B cell (primary cell): ENCODE measurements at regions not wholly inside any gene's neighbourhood (a gene's known extent, or its start where the extent isn't known, plus 50 kb on each side); places are given as distances from the start of the nearest gene placed in this dataset.

Source experiments
- ATAC-seq: fragments of 200-7000 bp; cut with Tn5 transposase; one replicate; pipeline ENCODE4 v1.10.0; 2021; ENCODE audit warnings: low read depth, mild to moderate bottlenecking, moderate number of reproducible peaks, moderate library complexity
- CTCF ChIA-PET: fragments of 350-600 bp; sonication (Branson Sonifier 250); formaldehyde crosslinking; loops from one replicate; lab custom pipeline; 2021; ENCODE audit warnings: antibody characterized with exemption, inconsistent platforms; lab: Charles Lee
- POLR2A ChIA-PET: fragments of 350-600 bp; sonication (Branson Sonifier 250); formaldehyde crosslinking; loops from one replicate; lab custom pipeline; 2021; ENCODE audit warnings: antibody characterized with exemption; lab: Charles Lee
- DNase-seq: peaks from one replicate; pipeline ENCODE4 v3.0.0; 2013
- H2AFZ ChIP-seq: 2 replicates; pipeline ENCODE4 v1.6.1; 2012; ENCODE audit warnings: mild to moderate bottlenecking, low read depth, low read length; ENCODE audit not compliant: insufficient read depth, poor library complexity, severe bottlenecking
- H3K27ac ChIP-seq, 2 donors: 1 replicate in 1 of 2; 2 replicates in 1 of 2; pipeline ENCODE4 v1.5.1; 2012 to 2013; ENCODE audit warnings: low read length in 2 of 2, mild to moderate bottlenecking in 2 of 2, moderate library complexity in 1 of 2
- H3K27me3 ChIP-seq, 4 experiments: fragments of 200-600 bp in 1 of 4; sonication (generic) in 1 of 4; replicated peaks in 1 of 4; 1 replicate in 2 of 4; 2 replicates in 2 of 4; pipeline versions ENCODE4 v1.6.1 to v1.7.0; 2013 to 2016; ENCODE audit warnings: low read length in 3 of 4, mild to moderate bottlenecking in 2 of 4, mixed read lengths in 1 of 4, moderate library complexity in 1 of 4; ENCODE audit not compliant: insufficient read depth in 4 of 4, control insufficient read depth in 3 of 4; ENCODE audit errors: control extremely low read depth in 1 of 4
- H3K36me3 ChIP-seq, 2 experiments: replicated peaks in 1 of 2; 1 replicate in 1 of 2; 2 replicates in 1 of 2; pipeline versions ENCODE4 v1.6.1 to v1.7.1; 2013; ENCODE audit warnings: low read length in 1 of 2; ENCODE audit not compliant: insufficient read depth in 2 of 2, control insufficient read depth in 1 of 2; ENCODE audit errors: control extremely low read depth in 1 of 2, extremely low read depth in 1 of 2
- H3K4me1 ChIP-seq, 2 donors: fragments of 200-600 bp in 1 of 2; sonication (generic) in 1 of 2; 1 replicate in 1 of 2; 2 replicates in 1 of 2; pipeline versions ENCODE4 v1.5.1 to v1.6.1; 2013 to 2017; ENCODE audit warnings: low read length in 2 of 2; ENCODE audit not compliant: control insufficient read depth in 2 of 2, insufficient read depth in 2 of 2
- H3K4me2 ChIP-seq: replicated peaks from 2 replicates; pipeline ENCODE3; 2012; ENCODE audit warnings: mild to moderate bottlenecking, low read depth, low read length; ENCODE audit not compliant: poor library complexity, severe bottlenecking
- H3K4me3 ChIP-seq, 5 experiments: fragments of 200-600 bp in 1 of 5; sonication (generic) in 1 of 5; 1 replicate in 3 of 5; 2 replicates in 2 of 5; pipeline versions ENCODE4 v1.5.1 to v1.7.0; 2011 to 2016; ENCODE audit warnings: low read length in 4 of 5, mild to moderate bottlenecking in 4 of 5, low read depth in 2 of 5, control low read depth in 1 of 5, moderate library complexity in 1 of 5; ENCODE audit not compliant: insufficient read depth in 1 of 5; ENCODE audit errors: control extremely low read depth in 1 of 5, extremely low read depth in 1 of 5
- H3K79me2 ChIP-seq: fragments of 200-600 bp; sonication (generic); one replicate; pipeline ENCODE4 v1.6.0; 2016; ENCODE audit warnings: low read length; ENCODE audit not compliant: control insufficient read depth, insufficient read depth
- H3K9ac ChIP-seq: fragments of 200-600 bp; sonication (generic); 2 replicates; pipeline ENCODE4 v1.6.1; 2017; ENCODE audit warnings: mild to moderate bottlenecking, low read length, moderate library complexity
- H3K9me3 ChIP-seq, 3 donors: one replicate each; pipeline versions ENCODE4 v1.6.1 to v1.7.1; 2013; ENCODE audit warnings: low read length in 2 of 3; ENCODE audit not compliant: control insufficient read depth in 2 of 3, insufficient read depth in 1 of 3; ENCODE audit errors: control extremely low read depth in 1 of 3
- H4K20me1 ChIP-seq: 2 replicates; pipeline ENCODE4 v1.6.0; 2012; ENCODE audit warnings: mild to moderate bottlenecking, low read length; ENCODE audit not compliant: insufficient read depth, control insufficient read depth, poor library complexity, severe bottlenecking
- H3K27ac Mint-ChIP-seq: one replicate; pipeline ENCODE4 v1.8.0; 2021; ENCODE audit warnings: mixed read lengths
- H3K27me3 Mint-ChIP-seq: one replicate; pipeline ENCODE4 v1.8.0; 2021; ENCODE audit warnings: mixed read lengths
- H3K4me1 Mint-ChIP-seq: one replicate; pipeline ENCODE4 v1.8.0; 2021; ENCODE audit warnings: mixed read lengths
- H3K4me3 Mint-ChIP-seq: one replicate; pipeline ENCODE4 v1.8.0; 2021; ENCODE audit warnings: mixed read lengths
- H3K9me3 Mint-ChIP-seq: one replicate; pipeline ENCODE4 v1.8.0; 2022; ENCODE audit warnings: mixed read lengths; ENCODE audit not compliant: insufficient read depth
- EZH2 ChIP-seq: IDR thresholded peaks from 2 replicates; pipeline ENCODE4 v1.6.1; 2012; ENCODE audit warnings: borderline replicate concordance, low read depth, mild to moderate bottlenecking, moderate library complexity, low read length; ENCODE audit not compliant: insufficient read depth, poor library complexity, severe bottlenecking
- WGBS: methylation state at CpG from one replicate; pipeline ENCODE4 v1.1.5; 2013; ENCODE audit warnings: missing lambda C conversion rate; ENCODE audit not compliant: insufficient coverage; 5-methylcytosine and 5-hydroxymethylcytosine counted together
- intact Hi-C: fragments of 100-400 bp; cut with micrococcal nuclease; formaldehyde crosslinking; loops from one replicate; pipeline ENCODE4 v1.10.0; 2022
- TF ChIP-seq, protein P1 (sequence below): fragments of 200-600 bp; IDR thresholded peaks from one replicate; pipeline ENCODE4 v1.8.0; 2022; ENCODE audit warnings: antibody characterized with exemption, mild to moderate bottlenecking

DNA sequence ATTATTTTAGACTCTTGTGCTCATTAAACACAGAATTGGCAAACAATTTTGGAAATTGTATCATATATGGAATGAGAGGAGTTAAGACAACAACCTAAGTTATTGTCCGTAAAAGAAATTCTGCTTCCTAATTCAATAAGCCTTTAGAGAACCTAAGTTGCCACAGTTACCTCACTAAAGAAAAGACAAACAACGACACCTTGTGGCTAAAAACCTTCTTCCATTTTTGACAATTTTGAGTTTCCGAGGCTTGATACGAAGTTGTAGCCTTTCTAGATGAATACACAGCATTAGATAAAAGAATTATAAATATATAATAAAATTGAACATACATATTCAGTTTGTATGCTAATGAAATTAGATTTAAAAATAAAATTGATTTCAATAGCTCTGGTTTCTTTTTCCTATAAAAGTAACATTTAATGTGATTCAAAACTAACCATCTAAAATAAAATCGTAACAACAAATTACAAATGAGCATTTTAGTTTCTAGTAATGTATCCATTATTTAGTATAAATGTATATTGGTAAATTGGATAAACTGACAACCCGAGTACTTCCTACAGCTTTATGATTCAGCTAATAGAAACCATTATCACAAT lies 275.1 kb downstream of the GPM6A start:
- Mint-ChIP-seq H3K4me3 (no peak overlapping the region), H3K27me3 (no peaks in the 10 kb centered on the region), H3K9me3 (no peaks in the 10 kb centered on the region), H3K4me1 (peaks cover 2% of the 10 kb centered on the region), H3K27ac (no peak overlapping the region)
- no peaks in the 10 kb centered on the region for H3K27me3 ChIP-seq
- ChIA-PET CTCF (interaction anchor here (0.7 to 3.1 kb wide), 6 partner anchors 520 to 775 kb away, joined by 3 to 19 read pairs (median 4); no protein-coding TSS in a partner anchor), POLR2A (no interaction called here)
- H3K4me1 ChIP-seq: no peaks in the 10 kb centered on the region
- WGBS: no CpG with 5 or more reads among the region's 6 CpGs
- no peak overlapping the region for H2AFZ ChIP-seq
- TF ChIP-seq EZH2: no peak
- TF ChIP-seq, protein P1, sequence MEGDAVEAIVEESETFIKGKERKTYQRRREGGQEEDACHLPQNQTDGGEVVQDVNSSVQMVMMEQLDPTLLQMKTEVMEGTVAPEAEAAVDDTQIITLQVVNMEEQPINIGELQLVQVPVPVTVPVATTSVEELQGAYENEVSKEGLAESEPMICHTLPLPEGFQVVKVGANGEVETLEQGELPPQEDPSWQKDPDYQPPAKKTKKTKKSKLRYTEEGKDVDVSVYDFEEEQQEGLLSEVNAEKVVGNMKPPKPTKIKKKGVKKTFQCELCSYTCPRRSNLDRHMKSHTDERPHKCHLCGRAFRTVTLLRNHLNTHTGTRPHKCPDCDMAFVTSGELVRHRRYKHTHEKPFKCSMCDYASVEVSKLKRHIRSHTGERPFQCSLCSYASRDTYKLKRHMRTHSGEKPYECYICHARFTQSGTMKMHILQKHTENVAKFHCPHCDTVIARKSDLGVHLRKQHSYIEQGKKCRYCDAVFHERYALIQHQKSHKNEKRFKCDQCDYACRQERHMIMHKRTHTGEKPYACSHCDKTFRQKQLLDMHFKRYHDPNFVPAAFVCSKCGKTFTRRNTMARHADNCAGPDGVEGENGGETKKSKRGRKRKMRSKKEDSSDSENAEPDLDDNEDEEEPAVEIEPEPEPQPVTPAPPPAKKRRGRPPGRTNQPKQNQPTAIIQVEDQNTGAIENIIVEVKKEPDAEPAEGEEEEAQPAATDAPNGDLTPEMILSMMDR: peak; percentile 53
- no peaks in the 10 kb centered on the region for H3K36me3 ChIP-seq
- H4K20me1 ChIP-seq: no peaks in the 10 kb centered on the region
- H3K9ac ChIP-seq: no peak overlapping the region
- no peak overlapping the region for H3K4me3 ChIP-seq
- no peak overlapping the region for H3K27ac ChIP-seq
- no peaks in the 10 kb centered on the region for H3K79me2 ChIP-seq
- peak; percentile 35 for DNase-seq
- H3K9me3 ChIP-seq: peaks cover 0 to 5% (median 0%) of the 10 kb centered on the region in 3 donors
- intact Hi-C loops: loop anchor here (5.0 kb wide), 1 partner anchor 775 kb away; no protein-coding TSS in a partner anchor
- H3K4me2 ChIP-seq: no peak overlapping the region
- ATAC-seq: no peak

- no peak for ATAC-seq
- Mint-ChIP-seq H3K27me3 (no peaks in the 10 kb centered on the region), H3K4me3 (no peak overlapping the region), H3K4me1 (peaks cover 2% of the 10 kb centered on the region), H3K27ac (no peak overlapping the region), H3K9me3 (no peaks in the 10 kb centered on the region)
- no CpG with 5 or more reads among the region's 2 CpGs for WGBS
- intact Hi-C loops: loop anchor here (5.0 kb wide), 1 partner anchor 777 kb away; no protein-coding TSS in a partner anchor
- no peak overlapping the region for H3K4me3 ChIP-seq
- H2AFZ ChIP-seq: no peak overlapping the region
- H3K79me2 ChIP-seq: no peaks in the 10 kb centered on the region
- CTCF ChIA-PET: no interaction called here
- no peak overlapping the region for H3K4me2 ChIP-seq
- no peak overlapping the region for H3K27ac ChIP-seq
- H3K4me1 ChIP-seq: no peaks in the 10 kb centered on the region
- H3K9me3 ChIP-seq: peaks cover 0 to 5% (median 0%) of the 10 kb centered on the region in 3 donors
- no peak for DNase-seq
- no peak overlapping the region for H3K9ac ChIP-seq
- TF ChIP-seq, protein P1: no peak
- no peak for TF ChIP-seq EZH2
- no peaks in the 10 kb centered on the region for H3K36me3 ChIP-seq
- no peaks in the 10 kb centered on the region for H4K20me1 ChIP-seq
- no peaks in the 10 kb centered on the region for H3K27me3 ChIP-seq
- POLR2A ChIA-PET: no interaction called here
Measured at GRCh38 chr4:175539498-175539897, 272.6 kb downstream of the GPM6A start.
